Activated CD4-positive, alpha-beta T cell treated with anti-CD3 and anti-CD28 coated beads, Interleukin-2, Interleukin-6, amounts not matched to agents 100 ng/mL and 50 ng/mL, durations not matched to agents 16 hours and 8 hours (primary cell): ENCODE measurements at regions not wholly inside any gene's neighbourhood (a gene's known extent, or its start where the extent isn't known, plus 50 kb on each side); places are given as distances from the start of the nearest gene placed in this dataset.
"Not testable (repeated sequence)": the region's sequence is repeated elsewhere in the genome, so short reads cannot be mapped to it uniquely, and the experiment has no call there.

ENCODE experiments used
- DNase-seq: peaks from one replicate; pipeline ENCODE4 v3.0.0-alpha.2; 2020

DNA sequence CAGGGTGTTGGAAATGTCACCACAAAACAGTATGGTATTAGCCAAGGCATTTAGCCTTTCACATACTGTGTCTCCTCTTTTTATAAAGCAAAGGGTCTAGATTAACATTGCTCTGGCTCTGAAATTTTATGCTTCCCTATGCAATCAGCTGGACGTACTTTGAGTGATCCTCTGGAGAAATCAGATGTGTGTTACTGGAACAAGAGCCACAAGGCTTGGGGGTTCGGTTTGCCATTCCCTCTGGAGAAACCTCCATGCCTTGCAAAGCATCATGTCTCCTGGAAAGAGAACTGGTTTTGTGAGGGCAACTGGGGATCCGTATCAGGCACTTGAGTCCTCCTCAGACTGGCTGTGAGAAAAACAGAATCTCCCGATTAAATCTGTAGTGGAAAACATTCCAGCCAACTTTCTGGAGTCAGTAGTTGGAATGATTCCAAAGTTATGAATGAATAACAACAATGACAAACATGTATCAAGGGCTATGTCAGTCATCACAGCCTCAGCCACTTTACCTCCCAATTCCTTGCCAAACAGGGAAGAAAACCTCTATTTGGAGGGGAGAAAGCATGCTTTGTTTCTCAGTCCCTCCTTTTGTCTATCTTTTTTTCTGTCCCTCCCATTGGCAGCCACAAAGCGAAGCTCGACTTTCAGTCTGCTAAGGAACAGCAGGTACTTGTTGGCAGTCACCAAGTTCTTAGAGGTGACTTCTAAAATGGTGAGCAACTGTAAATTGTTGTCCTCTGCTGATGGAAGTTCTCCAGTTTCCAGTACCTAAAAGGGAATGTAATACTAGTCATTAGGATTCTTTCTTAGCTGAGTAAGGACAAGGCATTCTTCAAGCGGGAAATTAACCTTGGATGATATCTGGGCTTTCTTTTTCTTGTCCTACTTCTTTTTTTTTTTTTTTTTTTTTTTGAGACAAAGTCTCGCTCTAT, 864.8 kb upstream of the AUTS2 start:
- no peak for DNase-seq

DNA sequence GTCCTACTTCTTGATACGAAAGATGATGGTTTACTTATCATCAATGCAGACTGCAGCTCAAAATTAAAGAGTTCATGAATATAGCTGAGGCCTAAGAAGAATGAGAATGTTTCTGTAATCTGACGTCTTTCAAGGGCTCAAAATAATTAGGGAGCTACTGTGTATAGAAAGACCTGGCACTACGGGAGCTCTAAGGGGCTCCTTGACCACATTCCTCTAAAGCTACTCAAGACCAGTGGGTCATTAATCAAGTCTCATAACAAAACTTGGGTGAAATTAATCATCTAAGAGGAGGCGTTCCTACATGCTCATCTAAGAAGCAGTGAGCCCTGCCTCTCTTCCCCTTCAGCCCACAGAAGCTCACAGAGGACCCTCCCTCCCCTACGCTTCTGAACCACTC, 863.8 kb upstream of the AUTS2 start:
- DNase-seq, result no peak

DNA sequence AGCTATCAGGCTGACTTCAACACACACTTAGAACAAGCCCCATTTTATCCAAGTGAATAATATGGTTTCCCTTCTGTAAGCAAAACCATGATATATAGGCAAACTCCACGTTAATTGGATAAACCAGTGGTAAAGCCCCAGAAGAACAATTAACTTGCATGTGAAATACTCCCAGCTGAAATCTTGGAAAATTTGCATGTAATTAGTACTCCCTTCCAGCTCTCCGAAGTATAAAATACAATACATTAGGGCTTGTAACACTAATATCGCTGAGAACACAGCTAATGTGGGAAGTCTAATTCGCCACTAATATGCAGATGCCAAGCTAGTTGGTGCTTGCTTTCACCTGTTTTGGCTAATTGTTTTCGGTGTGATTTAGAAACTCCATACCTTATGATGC, 859.0 kb upstream of the AUTS2 start:
- DNase-seq, result no peak

GRCh38 chr7:68744036-68744435, 854.2 kb upstream of the AUTS2 start:
- DNase-seq, result no peak

DNA sequence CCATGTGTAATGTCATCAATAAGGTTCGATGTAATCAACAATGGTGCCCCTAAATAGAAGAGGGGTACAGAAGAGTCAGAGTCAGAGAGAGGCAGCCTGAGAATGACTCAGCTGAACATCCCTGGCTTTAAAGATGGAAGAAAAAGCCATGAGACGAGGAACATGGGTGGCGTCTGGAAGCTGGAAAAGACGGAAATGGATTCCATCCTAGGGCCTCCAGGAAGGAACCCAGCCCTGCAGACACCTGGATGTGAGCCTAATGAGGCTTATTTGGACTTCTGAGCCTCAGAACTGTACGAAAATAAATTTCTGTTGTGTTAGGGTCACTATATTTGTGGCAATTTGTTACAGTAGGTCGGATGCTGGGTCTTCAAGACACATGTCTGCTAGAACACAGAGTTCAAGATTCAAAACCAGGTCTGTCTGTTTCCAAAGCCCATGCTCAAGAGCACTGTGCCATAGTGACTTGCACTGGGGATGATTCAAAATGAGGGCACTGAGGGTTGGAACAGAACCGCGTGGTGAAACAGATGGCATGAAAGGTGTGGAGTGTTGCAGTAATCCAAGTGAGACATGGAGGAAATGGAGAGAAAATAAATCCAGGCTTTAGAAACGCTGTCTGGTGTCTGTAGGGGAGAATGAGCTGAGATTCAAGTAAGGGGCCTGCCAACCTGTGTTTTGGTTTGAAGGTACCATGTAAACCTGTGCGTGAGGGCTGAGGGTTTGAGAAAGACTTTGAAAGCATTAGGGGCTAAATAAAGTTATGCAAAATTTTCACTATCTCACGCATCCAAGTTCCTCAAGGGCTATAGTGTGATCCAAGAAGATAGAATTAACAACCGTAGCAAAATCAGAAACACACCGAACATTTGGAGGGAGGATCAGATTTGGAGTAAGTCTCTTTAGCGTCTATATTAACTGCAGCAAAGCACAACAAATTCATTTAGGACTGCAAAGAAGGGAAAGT, 849.1 kb upstream of the AUTS2 start:
- DNase-seq, result no peak

DNA sequence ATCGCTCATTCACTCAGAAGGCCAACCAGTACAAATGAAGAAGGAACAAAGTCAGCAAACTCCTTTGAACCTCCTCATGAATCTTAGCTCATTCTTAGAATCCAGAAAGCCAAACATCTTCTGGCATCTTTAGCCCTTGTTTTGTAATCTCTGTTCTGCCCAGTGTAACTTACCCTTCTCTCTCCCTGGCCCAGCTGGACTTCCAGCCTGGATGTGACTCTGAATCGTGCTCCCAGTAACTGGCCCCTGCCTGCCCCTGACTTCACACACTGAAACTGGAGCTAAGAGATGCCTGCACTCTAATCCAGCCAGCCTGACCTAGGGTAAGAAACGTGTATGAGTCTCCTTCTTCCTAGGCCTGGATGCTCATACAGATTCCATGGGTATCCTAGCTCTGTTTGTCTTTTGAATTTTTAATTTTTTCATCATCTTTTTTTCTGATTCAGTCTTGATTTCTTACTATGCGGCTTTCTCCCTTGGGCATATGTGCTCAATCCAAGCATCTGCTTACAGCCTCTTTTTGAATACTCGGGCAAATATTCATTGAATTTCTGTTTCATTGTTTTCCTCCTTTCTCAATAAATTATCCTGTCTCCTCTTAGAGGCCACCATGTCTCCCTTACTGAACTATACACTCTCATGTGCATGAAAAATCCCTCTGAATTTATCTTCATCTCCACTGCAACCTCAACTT, 845.6 kb upstream of the AUTS2 start:
- no peak for DNase-seq

GRCh38 chr7:68754414-68754813, 843.9 kb upstream of the AUTS2 start:
- DNase-seq, result no peak

DNA sequence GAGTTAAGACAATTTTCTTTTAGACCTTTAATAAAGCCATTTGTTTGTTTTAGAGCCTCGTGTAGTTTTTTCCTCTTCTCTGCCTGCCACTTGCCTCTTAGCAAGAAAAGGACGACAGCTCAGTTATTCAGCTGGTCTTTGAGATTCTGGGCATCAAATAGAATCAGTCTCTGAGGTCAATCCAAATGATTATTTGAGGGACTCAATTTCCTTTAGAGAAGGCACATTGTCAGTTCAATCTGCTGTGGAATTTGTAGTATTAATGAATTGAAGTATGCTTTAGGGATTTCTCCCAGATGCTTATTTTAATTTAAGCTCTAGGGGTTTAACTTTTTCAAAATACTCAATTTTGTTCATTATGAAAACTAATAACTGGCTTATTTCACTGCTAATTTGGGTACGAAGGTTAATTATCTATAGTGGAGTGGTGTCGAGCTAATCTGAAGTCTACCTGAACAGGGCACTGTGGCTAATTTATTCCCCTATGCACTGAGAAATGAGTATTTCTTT, 841.2 kb upstream of the AUTS2 start:
- no peak for DNase-seq

GRCh38 chr7:68760556-68760955, 837.7 kb upstream of the AUTS2 start:
- no peak for DNase-seq

DNA sequence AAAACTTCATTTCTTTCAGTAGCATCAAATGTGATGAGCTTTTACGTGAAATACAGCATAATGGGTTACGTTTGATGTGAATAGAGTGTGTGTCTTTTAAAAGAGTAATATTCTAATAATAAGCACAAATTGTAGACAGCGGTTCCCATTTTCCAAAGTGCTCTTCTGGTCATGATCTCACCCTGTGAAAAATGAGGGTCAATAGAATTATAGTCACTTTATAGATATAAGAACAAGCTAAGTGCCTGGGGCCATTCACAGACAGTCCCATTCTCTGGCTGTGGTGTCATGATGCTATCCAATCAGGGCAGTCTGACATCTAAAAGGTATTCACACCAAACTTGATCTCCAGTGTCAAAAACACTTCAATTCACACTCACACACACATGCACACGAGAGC, 830.8 kb upstream of the AUTS2 start:
- no peak for DNase-seq

DNA sequence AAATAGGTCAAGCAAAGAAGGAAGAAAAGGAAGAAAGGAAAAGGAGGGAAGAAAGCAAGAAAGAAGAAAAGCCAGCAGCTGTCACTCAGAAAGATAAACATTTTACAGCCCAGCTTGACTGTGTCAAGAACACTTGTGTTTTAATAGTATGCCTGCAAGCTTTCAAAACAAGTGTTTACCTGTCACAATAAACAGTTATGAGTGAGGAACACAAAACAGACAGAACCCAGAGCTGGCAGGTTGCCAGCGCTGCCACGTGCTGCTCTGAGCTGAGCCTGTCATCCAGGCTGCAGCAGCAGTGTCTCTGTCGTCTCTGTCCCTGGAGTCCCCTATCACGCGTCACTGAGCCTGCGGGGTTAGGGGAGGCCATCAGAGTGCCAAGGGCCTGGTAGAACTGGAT, 827.6 kb upstream of the AUTS2 start:
- no peak for DNase-seq

- no peak for DNase-seq
Observed at GRCh38 chr7:68776326-68776725, 821.9 kb upstream of the AUTS2 start.

GRCh38 chr7:68783684-68784083, 814.6 kb upstream of the AUTS2 start:
- no peak for DNase-seq

DNA sequence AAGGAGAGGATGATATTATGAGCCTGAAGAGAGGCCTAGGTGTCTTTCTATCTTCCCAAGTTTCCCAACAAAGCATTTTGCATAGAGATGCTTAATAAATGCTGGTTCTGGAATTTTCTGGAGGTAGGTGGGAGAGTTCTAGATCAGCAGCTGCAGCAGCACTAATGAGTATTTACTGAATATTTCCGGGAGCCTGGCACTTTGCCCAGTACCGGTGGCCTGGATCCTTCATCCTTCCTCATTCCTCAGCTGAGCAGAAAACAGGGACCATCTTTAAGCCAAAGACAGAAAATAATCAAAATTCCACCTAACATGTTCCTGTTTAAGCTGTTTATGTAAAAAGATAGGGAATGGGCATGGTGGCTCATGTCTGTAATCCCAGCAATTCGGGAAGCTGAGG, 813.2 kb upstream of the AUTS2 start:
- no peak for DNase-seq

- DNase-seq, result no peak
Observed at GRCh38 chr7:68787566-68787965, 810.7 kb upstream of the AUTS2 start.

DNA sequence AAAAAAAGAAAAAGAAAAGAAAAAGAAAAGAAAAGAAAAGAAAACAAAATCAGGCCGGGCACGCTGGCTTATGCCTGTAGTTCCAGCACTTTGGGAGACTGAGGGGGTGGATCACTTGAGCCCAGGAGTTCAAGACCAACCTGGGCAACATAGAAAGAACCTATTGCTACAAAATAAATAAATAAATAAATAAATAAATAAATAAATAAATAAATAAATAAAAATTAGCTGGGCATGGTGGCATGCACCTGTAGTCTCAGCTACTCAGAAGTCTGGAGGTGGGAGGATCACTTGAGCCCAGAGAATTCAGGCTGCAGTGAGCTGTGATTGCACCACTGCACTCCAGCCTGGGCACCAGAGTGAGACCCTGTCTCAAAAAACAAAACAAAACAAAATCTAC, 809.7 kb upstream of the AUTS2 start:
- DNase-seq, result not testable (repeated sequence)

GRCh38 chr7:68789597-68789996, 808.7 kb upstream of the AUTS2 start:
- no peak for DNase-seq

DNA sequence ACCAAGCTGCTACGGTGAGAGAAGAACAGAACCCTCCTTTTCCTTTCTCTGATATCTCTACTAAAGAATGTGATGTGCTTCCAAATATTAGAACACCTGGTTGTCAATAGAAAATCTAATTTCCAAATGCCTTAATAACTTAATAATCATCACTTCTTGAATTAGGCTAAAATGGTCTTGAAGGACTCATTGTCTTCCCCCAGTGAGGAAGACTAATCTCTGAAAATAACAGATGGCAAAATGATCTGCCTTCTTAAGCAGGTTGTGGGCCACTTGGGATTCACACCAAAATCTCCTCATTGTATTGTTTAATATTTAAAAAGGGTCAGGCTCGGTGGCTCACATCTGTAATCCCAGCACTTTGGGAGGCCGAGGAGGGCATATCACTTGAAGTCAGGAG, 805.9 kb upstream of the AUTS2 start:
- DNase-seq, result no peak

DNA sequence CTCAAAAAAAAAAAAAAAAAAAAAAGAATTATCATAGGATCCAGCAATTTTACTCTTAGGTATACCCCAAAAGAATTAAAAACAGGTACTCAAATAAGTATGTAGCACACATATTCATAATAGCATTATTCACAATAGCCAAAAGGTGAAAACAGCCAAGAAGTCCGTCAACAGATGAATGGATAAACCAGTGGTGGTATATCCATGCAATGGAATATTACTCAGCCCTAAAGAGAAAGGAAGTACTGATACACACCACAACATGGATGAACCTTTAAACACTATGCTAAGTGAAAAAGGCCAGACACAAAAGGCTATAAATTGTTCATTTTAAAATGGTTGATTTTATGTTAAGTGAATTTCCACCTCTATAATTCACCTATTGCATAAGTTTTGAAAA, 804.8 kb upstream of the AUTS2 start:
- DNase-seq, result no peak

DNA sequence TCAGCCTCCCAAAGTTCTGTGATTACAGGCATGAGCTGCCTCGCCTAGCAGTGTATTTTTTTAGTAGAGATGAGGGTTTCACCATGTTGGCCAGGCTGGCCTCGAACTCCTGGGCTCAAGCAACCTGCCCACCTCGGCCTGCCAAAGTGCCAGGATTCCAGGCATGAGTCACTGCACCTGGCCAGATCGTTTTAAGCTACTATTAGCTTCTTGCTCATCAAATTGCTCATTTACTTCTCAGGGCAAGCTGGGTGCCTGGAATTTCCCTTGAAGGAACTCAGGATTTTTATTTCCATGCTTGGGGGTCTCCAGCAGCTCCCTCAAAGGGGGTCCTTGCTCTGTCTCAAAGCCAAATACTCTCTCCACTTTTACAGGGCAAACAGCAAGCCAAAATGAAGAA, 798.0 kb upstream of the AUTS2 start:
- DNase-seq, result no peak

GRCh38 chr7:68805159-68805558, 793.1 kb upstream of the AUTS2 start:
- no peak for DNase-seq

- DNase-seq, result no peak
Observed at GRCh38 chr7:68807666-68808065, 790.6 kb upstream of the AUTS2 start.

DNA sequence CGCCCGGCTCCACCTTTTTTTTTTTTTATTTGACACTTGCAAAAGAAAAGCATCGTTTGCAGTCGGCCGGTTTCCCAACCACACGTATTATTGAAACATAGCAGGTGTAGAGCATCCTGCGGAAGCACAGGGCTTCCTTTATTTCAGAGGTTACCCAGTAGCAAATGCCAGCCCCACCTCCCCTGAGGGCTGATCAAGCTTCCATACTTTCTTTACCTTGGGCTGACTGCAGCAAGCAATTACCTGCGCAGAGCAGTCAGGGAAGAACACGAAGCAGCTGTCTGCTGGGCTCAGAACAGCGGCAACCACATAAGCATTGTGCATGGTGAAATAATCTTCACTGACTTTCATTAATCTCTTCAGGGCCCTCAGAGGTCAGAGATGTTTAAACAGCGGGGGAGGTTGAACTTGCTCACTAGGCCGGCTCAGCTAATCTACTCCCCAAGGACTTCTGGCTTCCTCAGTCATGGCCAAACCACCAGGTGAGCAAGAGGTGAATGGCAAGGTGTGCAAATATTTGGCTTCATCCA, 784.7 kb upstream of the AUTS2 start:
- DNase-seq, result no peak
